ENCODE measurements at regions not wholly inside any gene's neighbourhood (a gene's known extent, or its start where the extent isn't known, plus 50 kb on each side); places are given as distances from the start of the nearest gene placed in this dataset.

- Histone ChIP-seq H3K9ac (ENCODE audit: low read depth, low read length) (no peak overlapping the region), H3K27me3 (ENCODE audit: control insufficient read depth, insufficient read depth, low read length) (no peaks in the 10 kb centered on the region), H3K27ac (ENCODE audit: low read depth, low read length) (no peak overlapping the region), H3K4me3 (ENCODE audit: low read depth, low read length) (no peak overlapping the region), H3K4me1 (ENCODE audit: control insufficient read depth, insufficient read depth, low read length) (no peaks in the 10 kb centered on the region), H3K36me3 (ENCODE audit: control insufficient read depth, insufficient read depth, low read length) (no peaks in the 10 kb centered on the region), H3K9me3 (ENCODE audit: control insufficient read depth, insufficient read depth, low read length) (no peaks in the 10 kb centered on the region)
Observed at GRCh38 chr11:116641561-116642045, 131.2 kb downstream of the BUD13 start.

- Histone ChIP-seq H3K9me3 (ENCODE audit: control insufficient read depth, insufficient read depth, low read length) (no peaks in the 10 kb centered on the region), H3K27me3 (ENCODE audit: control insufficient read depth, insufficient read depth, low read length) (no peaks in the 10 kb centered on the region), H3K4me1 (ENCODE audit: control insufficient read depth, insufficient read depth, low read length) (no peaks in the 10 kb centered on the region), H3K9ac (ENCODE audit: low read depth, low read length) (no peak overlapping the region), H3K27ac (ENCODE audit: low read depth, low read length) (no peak overlapping the region), H3K36me3 (ENCODE audit: control insufficient read depth, insufficient read depth, low read length) (no peaks in the 10 kb centered on the region), H3K4me3 (ENCODE audit: low read depth, low read length) (no peak overlapping the region)
Observed at GRCh38 chr11:116640641-116641402, 132.0 kb downstream of the BUD13 start.

- Histone ChIP-seq H3K4me3 (ENCODE audit: low read depth, low read length) (no peak overlapping the region), H3K36me3 (ENCODE audit: control insufficient read depth, insufficient read depth, low read length) (no peaks in the 10 kb centered on the region)
Observed at GRCh38 chr11:116638463-116638862, 134.3 kb downstream of the BUD13 start.

GRCh38 chr11:116637766-116638165 lies 135.0 kb downstream of the BUD13 start:
- Histone ChIP-seq H3K27ac (ENCODE audit: low read depth, low read length) (no peak overlapping the region), H3K9me3 (ENCODE audit: control insufficient read depth, insufficient read depth, low read length) (no peaks in the 10 kb centered on the region), H3K36me3 (ENCODE audit: control insufficient read depth, insufficient read depth, low read length) (no peaks in the 10 kb centered on the region), H3K4me3 (ENCODE audit: low read depth, low read length) (no peak overlapping the region), H3K27me3 (ENCODE audit: control insufficient read depth, insufficient read depth, low read length) (no peaks in the 10 kb centered on the region), H3K4me1 (ENCODE audit: control insufficient read depth, insufficient read depth, low read length) (no peaks in the 10 kb centered on the region), H3K9ac (ENCODE audit: low read depth, low read length) (no peak overlapping the region)

More at GRCh38 chr11:116638463-116638862, 134.3 kb downstream of the BUD13 start:
- H3K9me3 ChIP-seq (ENCODE audit: control insufficient read depth, insufficient read depth, low read length): no peaks in the 10 kb centered on the region
- H3K4me1 ChIP-seq (ENCODE audit: control insufficient read depth, insufficient read depth, low read length): no peaks in the 10 kb centered on the region
- H3K27me3 ChIP-seq (ENCODE audit: control insufficient read depth, insufficient read depth, low read length): no peaks in the 10 kb centered on the region
- H3K9ac ChIP-seq (ENCODE audit: low read depth, low read length): no peak overlapping the region
- H3K27ac ChIP-seq (ENCODE audit: low read depth, low read length): no peak overlapping the region

- no peaks in the 10 kb centered on the region for H3K9me3 ChIP-seq (ENCODE audit: control insufficient read depth, insufficient read depth, low read length)
- H3K4me1 ChIP-seq (ENCODE audit: control insufficient read depth, insufficient read depth, low read length): no peaks in the 10 kb centered on the region
- no peak overlapping the region for H3K9ac ChIP-seq (ENCODE audit: low read depth, low read length)
- no peaks in the 10 kb centered on the region for H3K27me3 ChIP-seq (ENCODE audit: control insufficient read depth, insufficient read depth, low read length)
- H3K36me3 ChIP-seq (ENCODE audit: control insufficient read depth, insufficient read depth, low read length): no peaks in the 10 kb centered on the region
- no peak overlapping the region for H3K27ac ChIP-seq (ENCODE audit: low read depth, low read length)
- H3K4me3 ChIP-seq (ENCODE audit: low read depth, low read length): no peak overlapping the region
Observed at GRCh38 chr11:116636341-116636929, 136.4 kb downstream of the BUD13 start.

- Histone ChIP-seq H3K27me3 (ENCODE audit: control insufficient read depth, insufficient read depth, low read length) (no peaks in the 10 kb centered on the region), H3K9ac (ENCODE audit: low read depth, low read length) (no peak overlapping the region), H3K4me1 (ENCODE audit: control insufficient read depth, insufficient read depth, low read length) (no peaks in the 10 kb centered on the region), H3K9me3 (ENCODE audit: control insufficient read depth, insufficient read depth, low read length) (no peaks in the 10 kb centered on the region), H3K4me3 (ENCODE audit: low read depth, low read length) (no peak overlapping the region), H3K27ac (ENCODE audit: low read depth, low read length) (no peak overlapping the region), H3K36me3 (ENCODE audit: control insufficient read depth, insufficient read depth, low read length) (no peaks in the 10 kb centered on the region)
Observed at GRCh38 chr11:116631201-116631600, 141.6 kb downstream of the BUD13 start.

GRCh38 chr11:116618461-116618860 lies 154.3 kb downstream of the BUD13 start:
- H3K4me3 ChIP-seq (ENCODE audit: low read depth, low read length): no peak overlapping the region
- H3K36me3 ChIP-seq (ENCODE audit: control insufficient read depth, insufficient read depth, low read length): no peaks in the 10 kb centered on the region
- no peaks in the 10 kb centered on the region; the same call in 1 of the 2 replicates for H3K27me3 ChIP-seq (ENCODE audit: control insufficient read depth, insufficient read depth, low read length)
- no peaks in the 10 kb centered on the region for H3K4me1 ChIP-seq (ENCODE audit: control insufficient read depth, insufficient read depth, low read length)
- no peak overlapping the region for H3K9ac ChIP-seq (ENCODE audit: low read depth, low read length)
- H3K27ac ChIP-seq (ENCODE audit: low read depth, low read length): no peak overlapping the region
- no peaks in the 10 kb centered on the region for H3K9me3 ChIP-seq (ENCODE audit: control insufficient read depth, insufficient read depth, low read length)

GRCh38 chr11:116615211-116615865 lies 157.4 kb downstream of the BUD13 start:
- H3K27me3 ChIP-seq (ENCODE audit: control insufficient read depth, insufficient read depth, low read length): no peaks in the 10 kb centered on the region; the same call in 1 of the 2 replicates
- H3K4me1 ChIP-seq (ENCODE audit: control insufficient read depth, insufficient read depth, low read length): no peaks in the 10 kb centered on the region
- no peak overlapping the region for H3K9ac ChIP-seq (ENCODE audit: low read depth, low read length)
- no peaks in the 10 kb centered on the region for H3K36me3 ChIP-seq (ENCODE audit: control insufficient read depth, insufficient read depth, low read length)
- no peak overlapping the region for H3K4me3 ChIP-seq (ENCODE audit: low read depth, low read length)
- no peak overlapping the region for H3K27ac ChIP-seq (ENCODE audit: low read depth, low read length)
- no peaks in the 10 kb centered on the region for H3K9me3 ChIP-seq (ENCODE audit: control insufficient read depth, insufficient read depth, low read length)

- no peaks in the 10 kb centered on the region for H3K36me3 ChIP-seq (ENCODE audit: control insufficient read depth, insufficient read depth, low read length)
- no peak overlapping the region for H3K4me3 ChIP-seq (ENCODE audit: low read depth, low read length)
- H3K27ac ChIP-seq (ENCODE audit: low read depth, low read length): no peak overlapping the region
- no peaks in the 10 kb centered on the region; the same call in 1 of the 2 replicates for H3K27me3 ChIP-seq (ENCODE audit: control insufficient read depth, insufficient read depth, low read length)
- H3K9ac ChIP-seq (ENCODE audit: low read depth, low read length): no peak overlapping the region
- H3K9me3 ChIP-seq (ENCODE audit: control insufficient read depth, insufficient read depth, low read length): no peaks in the 10 kb centered on the region
- H3K4me1 ChIP-seq (ENCODE audit: control insufficient read depth, insufficient read depth, low read length): no peaks in the 10 kb centered on the region
Observed at GRCh38 chr11:116614306-116615210, 158.2 kb downstream of the BUD13 start.

GRCh38 chr11:116613206-116613875 lies 159.4 kb downstream of the BUD13 start:
- Histone ChIP-seq H3K27me3 (ENCODE audit: control insufficient read depth, insufficient read depth, low read length) (no peaks in the 10 kb centered on the region; the same call in 1 of the 2 replicates), H3K36me3 (ENCODE audit: control insufficient read depth, insufficient read depth, low read length) (no peaks in the 10 kb centered on the region), H3K4me3 (ENCODE audit: low read depth, low read length) (no peak overlapping the region), H3K9ac (ENCODE audit: low read depth, low read length) (no peak overlapping the region), H3K9me3 (ENCODE audit: control insufficient read depth, insufficient read depth, low read length) (no peaks in the 10 kb centered on the region), H3K27ac (ENCODE audit: low read depth, low read length) (no peak overlapping the region), H3K4me1 (ENCODE audit: control insufficient read depth, insufficient read depth, low read length) (no peaks in the 10 kb centered on the region)
